Brain microvascular endothelial cell (primary cell): ENCODE measurements at regions not wholly inside any gene's neighbourhood (a gene's known extent, or its start where the extent isn't known, plus 50 kb on each side); places are given as distances from the start of the nearest gene placed in this dataset.

ENCODE experiments used
- DNase-seq: peaks from one replicate; pipeline ENCODE4 v3.0.0-alpha.2; 2020
- H3K27ac ChIP-seq: fragments of 250-450 bp; sonication (Bioruptor Pico); 2 replicates; pipeline ENCODE4 v1.5.1; 2020; ENCODE audit warnings: mild to moderate bottlenecking, moderate library complexity
- H3K27me3 ChIP-seq: fragments of 250-450 bp; sonication (Bioruptor Pico); replicated peaks from 2 replicates; pipeline ENCODE4 v1.5.1; 2020; ENCODE audit warnings: mild to moderate bottlenecking
- H3K36me3 ChIP-seq: fragments of 250-450 bp; sonication (Bioruptor Pico); replicated peaks from 2 replicates; pipeline ENCODE4 v1.5.1; 2020; ENCODE audit warnings: mild to moderate bottlenecking
- H3K4me3 ChIP-seq: 2 replicates; pipeline ENCODE4 v1.5.1; 2011; ENCODE audit warnings: low read depth, mild to moderate bottlenecking, control low read depth, low read length, moderate library complexity
- in situ Hi-C: cut with HindIII; loops from 2 replicates; pipeline ENCODE4 v1.10.0; 2017; ENCODE audit warnings: low sequenced_read_pairs, low pct_ligation_motif_present
- TF ChIP-seq, protein P1 (sequence below): IDR thresholded peaks from 2 replicates; pipeline ENCODE4 v1.5.1; 2011; ENCODE audit warnings: low read depth, mild to moderate bottlenecking, moderate library complexity, low read length, control low read depth, inconsistent platforms; ENCODE audit errors: missing control alignments

DNA sequence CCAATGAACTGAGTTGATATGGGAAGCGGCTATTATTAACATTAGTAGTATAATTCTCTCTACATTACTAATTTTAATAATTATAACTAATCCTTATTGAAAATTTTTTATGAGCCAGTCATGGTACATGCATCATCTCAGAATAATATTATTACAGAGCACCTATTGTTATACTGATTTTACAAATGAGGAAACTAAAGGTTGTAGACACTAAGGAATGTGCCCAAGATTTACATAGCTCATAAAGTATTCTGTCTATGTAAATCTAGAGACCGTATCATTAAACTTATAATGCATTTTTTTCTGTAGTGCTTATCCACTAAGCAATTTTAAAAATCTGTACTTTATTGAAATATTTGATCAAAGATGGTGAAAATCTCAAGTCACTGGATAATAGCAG is 825.9 kb downstream of the PLA2G4A start:
- no peak overlapping the region for H3K4me3 ChIP-seq
- TF ChIP-seq, protein P1, sequence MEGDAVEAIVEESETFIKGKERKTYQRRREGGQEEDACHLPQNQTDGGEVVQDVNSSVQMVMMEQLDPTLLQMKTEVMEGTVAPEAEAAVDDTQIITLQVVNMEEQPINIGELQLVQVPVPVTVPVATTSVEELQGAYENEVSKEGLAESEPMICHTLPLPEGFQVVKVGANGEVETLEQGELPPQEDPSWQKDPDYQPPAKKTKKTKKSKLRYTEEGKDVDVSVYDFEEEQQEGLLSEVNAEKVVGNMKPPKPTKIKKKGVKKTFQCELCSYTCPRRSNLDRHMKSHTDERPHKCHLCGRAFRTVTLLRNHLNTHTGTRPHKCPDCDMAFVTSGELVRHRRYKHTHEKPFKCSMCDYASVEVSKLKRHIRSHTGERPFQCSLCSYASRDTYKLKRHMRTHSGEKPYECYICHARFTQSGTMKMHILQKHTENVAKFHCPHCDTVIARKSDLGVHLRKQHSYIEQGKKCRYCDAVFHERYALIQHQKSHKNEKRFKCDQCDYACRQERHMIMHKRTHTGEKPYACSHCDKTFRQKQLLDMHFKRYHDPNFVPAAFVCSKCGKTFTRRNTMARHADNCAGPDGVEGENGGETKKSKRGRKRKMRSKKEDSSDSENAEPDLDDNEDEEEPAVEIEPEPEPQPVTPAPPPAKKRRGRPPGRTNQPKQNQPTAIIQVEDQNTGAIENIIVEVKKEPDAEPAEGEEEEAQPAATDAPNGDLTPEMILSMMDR, result no peak
- H3K36me3 ChIP-seq, result no peaks in the 10 kb centered on the region
- DNase-seq, result no peak
- in situ Hi-C loops, result no loop called here
- H3K27ac ChIP-seq, result peak overlapping the region; percentile 9
- H3K27me3 ChIP-seq, result no peaks in the 10 kb centered on the region

DNA sequence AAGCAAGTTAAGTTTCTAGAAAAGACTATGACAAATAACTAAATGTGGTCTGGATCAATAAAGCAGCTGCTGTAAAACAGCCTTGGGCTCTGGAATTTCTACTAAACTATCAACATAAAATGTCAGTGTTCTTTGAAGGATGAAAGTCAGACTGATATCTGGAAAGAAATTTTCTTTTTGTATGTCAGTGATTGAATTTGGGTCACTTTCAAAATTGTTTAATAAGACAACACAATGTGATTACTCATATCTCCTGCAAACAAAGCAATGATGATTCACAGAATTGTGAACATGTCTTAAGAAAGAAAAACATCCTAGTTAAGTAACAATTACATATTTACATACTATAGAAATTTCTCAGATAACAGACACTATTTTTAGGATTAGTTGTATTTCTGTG is 826.4 kb downstream of the PLA2G4A start:
- DNase-seq, result no peak
- Histone ChIP-seq H3K27ac (peak overlapping the region; percentile 9), H3K4me3 (no peak overlapping the region), H3K27me3 (no peaks in the 10 kb centered on the region), H3K36me3 (no peaks in the 10 kb centered on the region)
- TF ChIP-seq, protein P1, result no peak
- in situ Hi-C loops, result no loop called here

DNA sequence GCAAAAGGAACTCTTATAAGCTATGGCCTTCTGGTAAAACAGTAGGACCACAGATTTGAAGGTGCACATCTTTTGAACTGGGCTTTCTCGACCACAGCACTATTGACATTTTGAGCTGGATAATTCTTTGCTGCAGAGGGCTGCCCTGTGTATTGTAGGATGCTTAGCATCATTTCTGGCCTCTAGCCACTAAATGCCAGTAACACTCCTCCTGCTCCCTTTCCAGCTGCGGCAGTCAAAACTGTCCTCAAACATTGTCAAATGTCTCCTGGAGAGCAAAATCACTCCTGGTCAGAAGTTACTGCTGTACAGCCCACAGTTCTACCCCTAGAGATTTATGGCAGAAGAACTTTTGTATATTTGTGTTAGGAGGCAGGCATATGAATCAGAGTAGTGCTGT is 836.7 kb downstream of the PLA2G4A start:
- in situ Hi-C loops, result no loop called here
- TF ChIP-seq, protein P1, result no peak

DNA sequence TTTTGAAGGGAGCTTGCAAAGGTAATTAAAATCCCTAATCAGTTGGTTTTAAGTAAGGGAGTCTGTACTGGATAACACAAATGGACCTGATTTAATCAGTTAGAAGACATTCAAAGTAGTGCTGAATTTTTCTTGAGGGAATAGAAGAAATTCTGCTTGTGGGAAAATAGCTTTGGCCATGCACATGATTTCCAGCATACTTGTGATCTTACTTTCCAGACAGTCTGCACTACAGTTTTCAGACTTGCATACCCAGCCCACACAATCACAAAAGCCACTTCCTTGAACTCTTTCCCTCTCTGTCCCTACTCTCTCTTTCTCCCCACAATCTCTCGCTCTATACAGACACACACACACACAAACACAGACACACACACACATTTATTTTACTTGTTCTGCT is 852.1 kb downstream of the PLA2G4A start:
- Histone ChIP-seq H3K27ac (peak overlapping the region; percentile 95), H3K36me3 (no peaks in the 10 kb centered on the region), H3K4me3 (no peak overlapping the region), H3K27me3 (no peaks in the 10 kb centered on the region)
- DNase-seq, result peak; percentile 83
- in situ Hi-C loops, result no loop called here
- TF ChIP-seq, protein P1, result no peak

More for the DNA sequence above, 836.7 kb downstream of the PLA2G4A start:
- DNase-seq, result no peak
- Histone ChIP-seq H3K27me3 (no peaks in the 10 kb centered on the region), H3K36me3 (no peaks in the 10 kb centered on the region), H3K4me3 (no peak overlapping the region), H3K27ac (no peak overlapping the region)

DNA sequence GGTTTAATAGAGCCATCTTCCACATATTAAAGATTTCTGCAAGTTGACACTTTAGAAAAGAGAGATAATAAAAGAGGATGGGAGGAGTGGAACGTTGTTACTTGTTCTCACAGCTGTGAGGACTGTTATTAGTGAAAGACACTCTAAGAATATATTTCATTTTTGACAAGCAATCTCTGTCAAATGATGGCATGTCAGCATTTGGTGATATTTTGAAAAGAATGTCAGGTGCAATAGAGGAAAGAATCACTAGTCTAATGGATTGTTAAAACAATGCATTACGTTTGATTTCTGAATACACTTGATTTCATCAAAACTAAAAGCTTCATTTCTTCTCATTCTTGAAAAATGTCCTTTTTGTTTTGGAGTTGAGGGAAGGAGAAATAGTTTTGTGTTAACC is 853.4 kb downstream of the PLA2G4A start:
- H3K27me3 ChIP-seq, result no peaks in the 10 kb centered on the region
- no peak overlapping the region for H3K4me3 ChIP-seq
- no peak overlapping the region for H3K27ac ChIP-seq
- in situ Hi-C loops, result no loop called here
- TF ChIP-seq, protein P1, result no peak
- no peaks in the 10 kb centered on the region for H3K36me3 ChIP-seq
- no peak for DNase-seq

DNA sequence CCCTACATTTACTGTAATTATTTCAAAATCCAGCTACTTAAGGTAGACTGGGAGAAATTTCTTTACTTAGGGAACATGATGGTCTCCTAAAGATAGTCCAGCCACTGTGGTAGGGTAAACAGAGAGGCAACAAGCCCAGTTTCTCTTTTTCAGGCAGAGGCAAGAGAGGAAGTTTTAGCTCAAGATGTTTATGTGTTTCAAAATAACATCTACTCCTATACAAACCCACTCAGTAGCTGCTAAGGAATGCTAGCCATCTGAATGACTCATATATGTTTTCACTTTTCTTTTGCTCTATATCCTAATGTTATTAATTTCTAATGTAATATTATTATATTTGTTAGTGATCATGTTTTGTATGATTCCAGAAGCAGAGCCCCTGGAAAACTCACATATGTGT is 856.6 kb downstream of the PLA2G4A start:
- Histone ChIP-seq H3K27ac (peak overlapping the region; percentile 71), H3K27me3 (no peaks in the 10 kb centered on the region), H3K4me3 (no peak overlapping the region), H3K36me3 (no peaks in the 10 kb centered on the region)
- TF ChIP-seq, protein P1, result no peak
- DNase-seq, result peak; percentile 14
- in situ Hi-C loops, result no loop called here
